ENCODE measurements at regions not wholly inside any gene's neighbourhood (a gene's known extent, or its start where the extent isn't known, plus 50 kb on each side); places are given as distances from the start of the nearest gene placed in this dataset.

DNA sequence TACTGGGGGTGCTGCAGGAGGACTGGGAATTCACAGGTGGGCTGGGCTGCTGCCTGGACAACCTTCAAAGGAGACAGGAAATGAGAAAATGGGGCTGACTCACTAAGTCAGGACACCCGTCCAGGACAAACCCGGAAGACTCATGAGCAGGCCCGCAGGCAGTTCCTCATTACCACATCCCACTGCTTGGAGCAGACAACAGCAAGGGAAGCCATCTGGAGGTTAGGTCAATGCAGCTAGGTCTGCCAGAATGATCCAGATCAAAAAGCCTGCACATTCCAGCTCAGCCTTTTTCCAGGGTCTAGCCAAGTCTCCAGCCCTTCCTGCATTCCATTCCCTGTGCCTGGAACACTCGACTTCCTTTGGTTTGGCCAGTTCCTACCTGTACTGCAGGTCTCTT is 536.5 kb upstream of the CDH11 start:
- DNase-seq, result no peak

DNA sequence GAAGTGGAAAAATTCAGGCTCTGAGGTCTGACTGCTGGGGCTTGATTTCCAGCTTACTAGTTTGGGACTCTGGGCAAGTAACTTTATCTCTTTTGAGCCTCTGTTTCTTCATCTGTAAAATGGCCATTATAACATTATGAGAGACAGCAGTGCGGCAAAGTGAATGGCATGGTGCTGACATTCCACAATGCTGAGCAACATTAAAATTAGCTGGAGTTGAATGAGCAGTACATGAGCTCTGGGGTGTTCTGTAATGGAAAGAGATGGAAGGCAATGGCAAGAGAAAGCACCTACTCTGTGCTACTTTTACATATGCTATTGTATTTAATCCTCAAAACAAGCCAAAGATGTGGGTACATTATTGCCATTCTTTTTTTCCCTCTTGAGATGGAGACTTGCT is 535.7 kb upstream of the CDH11 start:
- no peak for DNase-seq

DNA sequence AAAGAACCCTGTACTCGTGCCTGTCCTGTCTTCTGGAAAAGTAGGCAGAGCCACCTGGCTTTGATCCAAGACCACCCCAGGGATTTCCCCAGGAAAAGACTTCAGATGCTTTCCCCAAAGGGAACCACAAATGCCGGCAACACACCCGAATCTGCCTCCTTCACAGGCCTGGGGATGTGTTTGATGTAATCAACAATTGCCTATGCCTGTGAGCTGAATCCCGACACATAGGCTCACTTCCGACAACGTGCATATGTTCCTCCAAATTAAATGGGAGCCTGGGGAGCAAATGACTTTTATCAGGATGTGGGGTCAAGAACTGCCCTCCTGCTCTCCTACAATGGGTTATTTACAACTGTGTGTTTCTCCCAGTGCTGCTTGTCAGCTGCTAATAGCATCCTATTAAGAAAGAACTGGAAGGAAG is 535.2 kb upstream of the CDH11 start:
- no peak for DNase-seq

DNA sequence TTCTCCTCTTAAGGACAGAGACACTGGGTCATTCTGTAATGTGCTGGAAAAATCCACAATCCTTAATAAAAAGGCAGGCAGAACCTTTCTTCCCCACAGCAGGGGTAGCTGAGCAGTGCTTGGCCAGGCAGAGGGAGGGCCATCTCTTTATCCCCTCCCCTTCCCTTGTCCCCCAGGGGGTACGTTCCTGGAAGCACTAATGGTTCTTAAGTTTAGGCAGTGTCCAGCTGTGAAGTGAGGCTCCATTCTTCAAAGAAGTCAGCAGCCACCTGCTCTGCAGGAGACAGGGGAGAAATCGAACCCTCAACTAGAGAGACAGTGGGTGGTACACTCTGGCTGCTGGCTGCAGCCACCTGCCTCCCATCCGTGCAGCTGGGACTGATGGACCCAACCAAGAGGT is 533.9 kb upstream of the CDH11 start:
- no peak for DNase-seq

DNA sequence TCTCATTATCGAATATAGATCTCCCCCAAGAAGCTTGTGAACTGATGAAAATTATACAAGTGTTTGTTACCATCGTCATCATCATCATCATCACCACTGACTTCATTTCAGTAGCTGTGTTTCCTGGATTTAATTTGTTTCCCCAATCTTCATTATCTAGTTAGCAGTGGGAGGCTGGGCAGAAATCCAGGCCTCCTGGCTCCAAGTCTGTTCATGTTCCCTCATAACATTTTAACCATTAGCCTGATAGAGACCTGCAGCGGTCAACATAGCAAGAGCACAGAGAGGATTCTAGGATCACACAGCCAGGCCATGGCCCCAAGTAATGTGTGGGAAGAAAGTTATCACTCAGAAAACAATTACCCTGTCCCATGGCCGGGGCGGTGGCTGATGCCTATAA is 526.2 kb upstream of the CDH11 start:
- DNase-seq, result no peak

DNA sequence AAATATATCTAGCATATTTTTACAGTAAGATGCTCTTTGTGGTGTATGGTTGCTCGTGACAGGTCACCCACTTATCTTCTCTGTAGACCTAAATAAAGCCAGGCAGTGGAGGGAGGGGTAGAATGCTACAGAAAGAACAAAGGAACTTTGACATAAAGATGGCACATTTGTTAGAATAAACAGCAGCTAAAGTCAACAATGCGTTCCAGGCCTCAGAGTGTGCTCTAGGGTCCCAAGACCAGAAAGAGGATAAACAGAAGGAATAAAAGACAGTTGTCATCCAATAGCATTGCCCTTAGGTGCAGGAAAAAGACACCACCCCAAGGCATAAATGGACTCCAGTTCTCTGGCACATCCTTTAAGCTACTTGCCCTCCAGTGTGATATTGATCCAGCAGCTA is 523.0 kb upstream of the CDH11 start:
- no peak for DNase-seq

DNA sequence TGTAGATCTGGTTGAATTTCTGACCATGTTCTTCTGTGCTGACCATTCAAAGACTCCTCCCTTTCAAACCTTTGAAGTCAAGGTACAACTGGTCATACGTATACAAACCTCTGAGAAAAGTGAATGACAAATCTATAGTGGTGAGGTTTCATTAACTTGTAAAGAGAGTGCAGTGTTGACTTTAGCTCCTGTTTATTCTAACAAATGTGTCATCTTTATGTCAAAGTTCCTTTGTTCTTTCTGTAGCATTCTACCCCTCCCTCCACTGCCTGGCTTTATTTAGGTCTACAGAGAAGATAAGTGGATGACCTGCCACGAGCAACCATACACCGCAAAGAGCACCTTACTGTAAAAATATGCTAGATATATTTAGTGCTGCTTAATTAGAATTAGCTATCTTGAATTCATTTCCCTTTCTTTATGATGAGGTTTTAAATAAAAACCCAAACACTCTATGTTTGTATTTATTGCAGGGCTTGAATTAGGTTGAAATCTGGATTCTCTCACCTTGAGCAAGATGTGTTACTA is 520.0 kb upstream of the CDH11 start:
- no peak for DNase-seq

DNA sequence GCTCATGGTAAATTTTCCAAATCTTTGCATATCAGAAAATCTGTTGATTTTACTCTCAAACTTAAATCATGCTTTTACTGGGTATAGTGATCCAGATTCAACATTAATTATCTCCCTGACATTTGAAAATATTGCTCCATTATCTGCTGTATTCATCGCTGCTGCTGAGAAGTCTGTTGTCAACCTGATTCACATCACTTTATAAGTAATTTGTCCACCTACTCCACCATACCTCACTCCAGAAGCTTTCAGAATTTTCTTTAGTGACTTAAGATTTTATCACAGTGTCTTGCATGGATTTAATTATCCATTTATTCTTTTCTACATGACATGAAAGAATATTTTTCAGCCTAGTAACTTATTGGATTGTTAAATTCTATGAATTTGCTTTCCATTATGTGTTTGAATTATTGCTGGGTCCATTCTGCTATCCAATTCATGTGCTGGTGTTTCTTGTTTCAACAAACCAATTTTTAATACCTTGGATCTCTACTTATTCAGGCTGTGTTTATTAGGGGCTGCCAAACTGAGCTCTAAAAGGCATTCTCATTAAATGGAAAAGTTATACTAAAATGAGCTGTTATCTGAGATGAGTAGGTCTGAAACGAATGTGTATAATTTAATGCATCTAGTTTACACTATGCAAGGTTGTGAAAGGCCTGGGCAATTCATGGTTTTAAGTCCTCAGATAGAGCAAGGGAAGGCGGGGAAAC is 519.3 kb upstream of the CDH11 start:
- DNase-seq, result no peak

DNA sequence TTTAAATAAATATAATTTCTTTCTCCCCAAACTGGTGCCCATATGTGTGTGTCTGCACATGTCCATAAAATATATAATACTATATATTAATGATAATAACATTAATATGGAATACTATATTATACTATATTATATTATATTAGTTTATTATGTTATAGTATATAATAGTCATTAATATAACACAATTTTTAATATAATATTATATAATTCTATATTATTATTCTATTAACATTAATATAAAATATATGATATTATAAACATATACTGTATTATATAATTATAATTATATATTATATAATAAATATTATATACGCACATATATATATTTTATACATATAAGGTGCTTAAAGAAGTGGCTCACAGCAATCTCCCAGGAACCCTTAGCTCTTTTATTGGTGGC is 513.0 kb upstream of the CDH11 start:
- no peak for DNase-seq

DNA sequence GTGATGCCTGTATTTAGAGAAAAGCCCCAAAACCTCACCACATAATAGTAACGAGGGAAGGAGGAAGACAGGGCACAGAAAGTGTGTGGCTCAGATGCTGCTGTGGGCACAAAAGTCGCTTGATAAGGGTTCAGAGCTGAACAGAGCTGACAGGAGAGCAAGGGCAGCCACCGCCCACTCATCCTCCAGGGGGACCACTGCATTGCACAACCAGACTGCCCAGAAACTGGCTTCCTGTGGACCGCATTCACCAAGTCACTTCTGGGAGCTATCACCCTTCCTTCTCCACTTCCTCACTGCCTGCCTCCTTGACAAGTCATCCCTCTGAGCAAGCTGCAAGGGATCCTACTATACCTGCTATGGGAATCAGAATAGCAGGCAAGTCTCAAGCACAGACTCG is 512.4 kb upstream of the CDH11 start:
- DNase-seq, result no peak

DNA sequence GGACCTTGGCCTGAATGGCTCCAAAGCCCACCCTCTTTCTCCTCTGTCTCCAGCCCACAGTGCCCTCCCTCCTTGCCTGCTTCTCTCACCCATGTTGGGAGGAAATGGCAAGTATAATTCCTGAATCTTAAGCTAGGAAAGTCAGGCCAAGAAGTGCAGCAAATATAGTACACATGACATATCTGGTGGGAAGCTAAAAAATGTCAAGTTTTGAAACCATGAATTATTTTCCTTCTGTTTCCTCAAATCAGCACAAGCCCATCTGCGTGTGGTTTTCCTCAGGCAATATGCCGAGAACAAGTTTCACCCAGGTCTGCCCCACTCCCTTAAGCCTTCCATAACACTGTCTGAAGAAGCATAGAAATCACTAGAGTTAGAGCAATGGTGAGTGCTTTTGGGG is 502.8 kb upstream of the CDH11 start:
- DNase-seq, result no peak

DNA sequence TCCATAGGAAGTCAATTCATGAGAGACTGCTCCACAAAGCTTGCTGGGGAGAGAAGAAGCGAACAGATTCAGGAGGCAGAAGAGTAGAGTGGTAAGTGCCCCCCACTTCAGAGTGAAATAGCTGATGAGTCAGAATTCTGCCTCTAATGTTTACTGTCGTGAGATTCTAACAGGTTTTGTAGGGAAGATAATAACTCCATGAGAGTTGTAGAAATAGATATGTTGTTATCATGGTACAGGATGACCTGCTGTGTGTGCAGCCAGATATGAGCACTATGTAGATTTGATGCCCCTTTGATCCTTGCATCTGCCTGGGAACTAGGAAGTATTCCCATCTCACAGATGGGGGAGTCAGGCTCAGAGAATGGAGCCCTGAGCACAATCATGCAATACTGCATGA is 502.4 kb upstream of the CDH11 start:
- DNase-seq, result no peak

DNA sequence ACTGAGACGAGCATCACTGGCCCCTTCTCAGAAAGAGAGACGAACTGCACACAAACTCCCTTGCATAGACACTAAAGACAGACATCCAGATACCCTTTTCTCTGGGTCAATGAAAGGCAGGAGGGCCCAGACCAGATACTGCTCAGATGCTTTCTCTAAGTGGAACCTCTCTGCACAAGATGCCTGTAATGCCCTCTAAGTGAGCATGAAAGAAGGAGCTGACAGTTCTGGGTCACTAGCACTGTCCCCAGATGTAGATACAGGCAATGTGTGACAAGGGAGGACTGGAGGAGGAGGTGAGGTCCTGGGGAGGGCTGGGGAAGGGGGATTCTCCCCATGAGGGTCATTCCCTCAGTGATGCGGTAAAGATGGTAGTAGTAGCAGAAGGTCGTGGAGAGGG is 501.0 kb upstream of the CDH11 start:
- no peak for DNase-seq

DNA sequence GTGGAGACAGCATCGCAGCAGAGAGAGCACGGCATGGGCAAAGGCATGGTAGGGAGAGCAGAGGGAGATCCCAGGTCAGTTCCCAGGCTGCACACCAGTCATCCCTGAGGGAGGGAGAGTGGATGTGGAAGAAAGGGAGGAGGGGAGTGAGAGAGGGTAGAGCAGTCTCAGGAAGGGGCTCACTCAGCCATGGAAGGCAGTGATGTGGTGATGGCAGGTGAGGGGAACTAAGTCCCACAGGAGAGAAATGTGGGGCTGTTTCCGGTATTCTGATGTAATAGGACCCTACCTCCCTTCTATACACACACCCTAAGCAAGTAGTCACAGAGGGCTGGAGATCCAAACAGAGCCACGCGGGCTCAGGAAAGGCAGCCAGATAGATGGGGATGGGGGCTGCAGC is 500.3 kb upstream of the CDH11 start:
- no peak for DNase-seq

DNA sequence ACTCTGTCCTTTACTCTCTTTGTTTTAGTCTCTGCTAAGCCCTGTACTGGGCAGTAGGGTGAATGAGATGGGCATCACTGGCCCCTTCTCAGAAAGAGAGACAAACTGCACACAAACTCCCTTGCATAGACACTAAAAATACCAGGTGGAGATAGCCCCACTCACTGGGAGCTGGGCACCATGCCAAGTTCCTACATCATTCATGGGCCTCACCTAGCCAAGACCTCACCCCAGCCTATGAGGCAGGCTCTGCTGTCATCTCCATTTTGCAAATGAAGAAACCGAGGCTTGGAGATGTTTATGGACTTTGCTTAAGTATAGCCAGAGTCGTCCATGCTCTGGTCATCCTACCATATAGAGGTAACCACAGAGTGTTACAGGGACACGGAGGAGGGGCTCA is 499.8 kb upstream of the CDH11 start:
- no peak for DNase-seq

DNA sequence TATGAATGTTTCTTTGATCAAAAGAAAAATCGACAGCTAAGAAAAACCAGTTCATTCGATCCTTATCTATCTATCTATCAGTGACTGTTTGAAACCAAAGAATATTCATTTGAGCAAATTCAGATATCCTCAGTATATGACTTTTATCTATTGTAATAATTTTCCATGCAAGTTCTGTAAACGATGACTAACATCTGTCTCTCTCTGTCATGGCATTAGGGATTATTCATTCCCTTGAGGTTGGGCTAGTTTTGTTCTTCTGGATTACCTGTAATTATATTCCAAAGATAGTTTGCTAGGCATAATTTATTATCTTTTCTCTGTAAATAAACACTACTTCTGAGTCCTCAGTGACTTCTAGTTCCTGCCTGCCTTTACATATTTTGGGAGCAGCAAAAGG is 497.7 kb upstream of the CDH11 start:
- DNase-seq, result no peak

DNA sequence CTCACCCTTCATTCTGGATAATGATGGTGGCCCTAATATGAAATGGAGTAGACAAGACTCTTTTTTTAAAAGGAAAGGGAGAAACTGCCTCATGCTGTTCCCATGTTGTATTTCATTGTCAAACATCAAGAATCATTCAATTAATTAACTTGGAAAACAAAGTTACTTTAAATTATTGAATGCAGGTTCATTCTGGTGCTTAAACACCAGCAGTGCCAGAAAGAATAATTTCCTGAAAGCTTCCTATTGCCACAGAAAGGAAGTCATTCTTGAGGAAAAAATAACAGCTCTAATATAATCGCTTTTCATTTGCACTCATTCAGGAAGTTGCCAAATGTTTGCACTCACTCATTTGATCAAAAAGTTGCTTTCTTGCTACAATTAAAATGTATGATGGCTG is 497.1 kb upstream of the CDH11 start:
- DNase-seq, result no peak

DNA sequence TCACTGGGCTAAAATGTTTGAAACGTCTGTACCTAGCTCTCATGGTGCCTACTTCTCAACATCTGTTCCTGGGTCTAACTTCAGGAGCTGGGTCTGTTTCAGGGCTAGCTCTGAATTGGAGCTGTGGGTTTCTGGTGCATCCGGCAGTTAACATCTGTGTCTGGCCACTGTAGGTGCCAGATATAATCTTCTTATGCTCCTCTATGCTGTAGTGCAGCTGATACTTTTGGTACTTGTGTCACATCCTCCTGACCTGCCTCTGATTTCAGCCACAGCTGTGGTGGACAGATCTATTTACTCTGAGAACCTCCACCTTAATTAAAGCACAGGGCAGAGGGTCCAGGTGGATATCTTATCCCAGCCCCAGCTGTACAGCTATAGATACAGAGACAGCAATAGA is 496.5 kb upstream of the CDH11 start:
- no peak for DNase-seq

DNA sequence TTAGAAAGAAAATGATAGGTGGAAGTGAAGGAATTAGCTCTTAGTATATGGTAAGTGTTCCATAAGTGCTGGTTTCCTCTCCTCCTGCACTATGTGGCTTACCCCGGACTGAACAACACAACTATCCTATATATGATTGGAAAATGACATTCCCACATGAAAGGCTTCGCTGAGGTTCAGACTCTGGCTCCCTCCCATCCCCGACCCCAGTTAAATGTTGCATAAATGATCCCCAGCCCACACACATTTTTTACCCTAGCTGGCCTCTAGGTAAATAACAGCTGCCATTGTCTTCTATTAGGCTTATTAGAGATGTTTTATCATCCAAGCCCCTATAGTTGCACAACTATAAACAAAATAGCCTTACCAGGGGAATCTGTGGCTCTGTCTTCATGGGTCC is 495.6 kb upstream of the CDH11 start:
- DNase-seq, result no peak

DNA sequence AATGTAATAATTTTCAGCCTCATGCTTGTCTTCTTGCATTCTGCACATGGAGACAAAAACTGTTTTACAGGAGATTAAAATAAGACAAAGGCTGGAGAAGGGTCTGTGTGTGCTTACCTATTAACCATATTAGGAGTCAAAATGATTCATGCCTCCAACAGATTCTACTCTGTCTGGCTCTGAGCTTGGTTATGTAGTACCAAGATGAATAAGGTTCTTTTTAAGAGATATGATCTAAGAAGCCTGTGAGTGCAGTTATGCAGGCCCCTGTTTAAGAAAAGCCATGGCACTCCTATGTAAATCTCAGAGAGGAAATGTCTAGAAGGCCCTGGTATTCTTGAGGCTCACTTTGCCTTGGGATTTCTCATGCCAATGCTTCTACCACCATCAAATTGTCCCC is 486.6 kb upstream of the CDH11 start:
- DNase-seq, result no peak

DNA sequence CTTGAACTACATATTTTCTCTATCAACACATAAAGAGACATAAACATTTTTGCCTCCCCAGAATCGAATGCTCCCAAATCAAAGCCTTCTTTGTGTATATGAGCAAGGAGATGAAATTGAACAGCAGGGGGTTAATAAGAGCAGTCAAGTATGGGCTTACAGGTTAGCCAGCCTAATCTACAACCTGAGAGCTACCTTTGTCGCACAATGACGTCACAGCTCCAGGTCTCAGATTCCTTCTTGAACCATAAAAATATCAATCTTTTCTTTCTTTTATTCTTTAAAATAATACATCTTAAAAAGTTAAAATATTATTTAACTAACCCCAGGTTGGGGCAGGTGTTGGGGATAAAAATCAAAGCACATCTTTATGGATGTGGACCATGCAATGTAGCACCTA is 482.9 kb upstream of the CDH11 start:
- DNase-seq, result no peak

DNA sequence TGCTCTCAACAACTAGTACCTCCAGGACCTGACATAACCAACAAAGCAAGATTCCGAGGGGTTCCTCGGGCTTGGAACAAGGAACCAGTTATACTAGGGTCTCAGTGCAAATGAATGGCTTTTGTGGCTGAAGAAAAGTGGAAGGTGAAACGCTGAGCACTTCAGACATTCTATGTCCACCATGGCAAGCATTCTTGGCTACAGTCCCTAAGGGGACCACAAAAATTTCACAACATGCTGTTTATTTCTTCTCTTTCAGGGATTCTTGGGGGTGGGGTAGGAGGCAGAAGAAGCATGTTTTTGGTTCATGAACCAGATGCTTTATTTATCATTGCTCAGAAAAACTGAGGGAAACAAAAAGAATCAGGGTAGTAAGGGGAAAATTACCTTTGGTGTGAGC is 479.9 kb upstream of the CDH11 start:
- DNase-seq, result no peak

DNA sequence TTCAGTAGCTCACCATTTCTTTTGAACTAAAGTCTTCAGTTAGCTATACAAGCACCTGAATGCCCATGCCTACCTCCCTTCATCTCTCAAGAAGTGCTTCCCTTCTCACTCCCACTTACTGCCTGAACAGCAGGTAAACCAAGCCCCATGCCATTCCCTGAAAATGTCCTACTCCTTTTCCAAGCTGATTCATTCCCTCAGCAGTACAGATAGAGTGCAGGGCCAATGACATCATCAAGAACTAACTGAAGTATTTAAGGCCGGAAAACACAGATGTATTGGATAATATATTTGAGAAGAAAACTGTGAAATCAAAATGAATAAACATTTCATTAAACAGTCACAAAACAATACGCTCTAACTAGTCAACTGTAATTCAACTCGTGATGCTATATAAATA is 478.8 kb upstream of the CDH11 start:
- no peak for DNase-seq

DNA sequence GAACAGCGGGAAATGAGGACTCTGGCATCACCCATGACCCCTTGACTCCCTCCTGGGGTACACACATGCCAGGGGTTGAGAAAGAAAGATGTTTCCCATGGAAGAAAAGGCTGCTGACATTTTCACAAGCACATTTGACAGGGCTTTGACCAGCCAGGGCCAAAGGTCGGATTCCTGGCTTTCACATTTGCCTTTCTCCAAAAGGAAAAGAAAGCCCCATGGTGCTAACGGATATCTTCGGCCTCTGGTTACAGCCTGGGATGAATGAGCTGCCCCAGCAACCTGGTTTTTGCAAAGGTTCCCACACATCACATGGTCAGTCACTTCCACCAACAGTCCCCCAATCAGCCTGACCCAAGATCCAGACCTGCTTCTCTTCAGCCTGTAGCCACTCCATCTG is 478.2 kb upstream of the CDH11 start:
- DNase-seq, result no peak

DNA sequence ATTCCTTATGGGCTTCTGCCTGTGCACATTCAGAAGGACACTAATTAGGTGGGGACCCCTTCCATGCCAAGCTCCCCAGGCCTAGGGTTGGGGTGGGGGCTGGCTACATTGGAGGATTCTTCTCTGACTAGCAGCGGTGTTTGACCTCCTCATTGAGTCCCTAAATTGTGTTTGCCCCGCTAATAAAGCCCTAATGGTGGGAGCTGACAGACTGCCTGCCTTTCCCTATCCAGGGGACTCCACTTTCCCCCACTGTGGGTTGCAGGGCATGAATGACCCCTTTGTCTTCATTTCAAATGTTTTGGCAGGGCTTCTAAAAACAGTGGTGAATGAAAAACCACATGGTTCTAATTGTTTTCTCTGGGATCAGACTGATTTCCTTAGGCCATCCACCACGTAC is 476.8 kb upstream of the CDH11 start:
- DNase-seq, result no peak

DNA sequence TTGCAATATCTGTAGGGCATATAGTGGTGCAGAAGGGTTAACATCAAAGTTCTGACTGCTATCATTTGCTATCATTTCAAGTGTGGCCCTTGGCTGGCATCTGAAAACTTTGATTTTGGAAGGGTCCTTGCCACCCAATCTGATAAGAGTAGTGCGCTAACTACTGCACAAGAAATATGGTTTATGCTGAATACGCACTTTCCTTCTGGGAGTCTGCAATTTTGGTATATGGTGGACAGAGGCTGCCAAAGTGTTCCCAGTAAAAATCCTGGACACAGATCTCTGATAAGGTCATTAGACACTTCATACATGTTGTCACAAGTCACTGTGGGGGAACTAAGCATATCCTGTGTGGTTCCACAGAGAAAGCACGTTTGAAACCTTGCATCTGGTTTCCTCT is 461.6 kb upstream of the CDH11 start:
- DNase-seq, result no peak
